Activated CD8-positive, alpha-beta memory T cell treated with anti-CD3 and anti-CD28 coated beads, Interleukin-2, amount 50 U/mL, for 4 hours (primary cell): ENCODE measurements at regions not wholly inside any gene's neighbourhood (a gene's known extent, or its start where the extent isn't known, plus 50 kb on each side); places are given as distances from the start of the nearest gene placed in this dataset.
"Not testable (repeated sequence)": the region's sequence is repeated elsewhere in the genome, so short reads cannot be mapped to it uniquely, and the experiment has no call there.

Experiments
- DNase-seq: peaks from one replicate; pipeline ENCODE4 v3.0.0-alpha.2; 2020

DNA sequence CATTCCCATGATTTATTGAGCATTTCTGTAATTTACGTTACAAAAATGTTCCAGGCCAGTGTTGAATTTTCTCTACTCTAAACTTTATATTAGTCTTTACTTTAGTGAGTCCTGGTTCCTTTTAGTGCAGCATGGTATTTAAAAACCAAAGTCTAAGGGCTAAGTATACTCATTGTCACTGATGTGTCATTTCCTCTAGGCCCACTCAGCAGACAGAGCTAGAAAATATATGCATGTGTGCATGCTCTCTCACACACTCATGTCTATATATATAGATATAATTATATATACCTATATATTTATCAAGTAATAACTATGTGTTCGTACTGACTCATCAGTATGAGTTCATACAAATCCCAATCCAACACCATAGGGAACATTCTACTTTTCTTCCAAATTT is 132.5 kb upstream of the SLC8A1 start:
- DNase-seq, result no peak

DNA sequence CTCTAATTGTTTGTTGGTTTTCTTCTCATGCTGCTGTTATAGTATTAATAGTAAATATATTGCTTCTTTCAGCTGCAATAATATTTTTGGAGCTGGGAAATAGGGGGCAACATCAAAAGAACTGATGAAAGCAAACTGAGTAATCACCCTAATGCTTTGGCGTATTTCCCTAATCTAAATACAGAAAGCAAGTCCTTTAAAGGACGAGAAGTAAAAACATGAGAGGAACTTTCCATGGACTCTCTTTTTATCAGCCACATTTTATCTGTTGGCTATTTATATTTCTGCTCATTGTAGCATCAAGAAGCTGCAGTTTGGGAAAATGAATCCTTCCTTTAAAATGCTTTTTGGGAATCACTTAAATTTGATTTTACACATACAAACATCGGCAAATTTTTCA is 139.9 kb upstream of the SLC8A1 start:
- no peak for DNase-seq

DNA sequence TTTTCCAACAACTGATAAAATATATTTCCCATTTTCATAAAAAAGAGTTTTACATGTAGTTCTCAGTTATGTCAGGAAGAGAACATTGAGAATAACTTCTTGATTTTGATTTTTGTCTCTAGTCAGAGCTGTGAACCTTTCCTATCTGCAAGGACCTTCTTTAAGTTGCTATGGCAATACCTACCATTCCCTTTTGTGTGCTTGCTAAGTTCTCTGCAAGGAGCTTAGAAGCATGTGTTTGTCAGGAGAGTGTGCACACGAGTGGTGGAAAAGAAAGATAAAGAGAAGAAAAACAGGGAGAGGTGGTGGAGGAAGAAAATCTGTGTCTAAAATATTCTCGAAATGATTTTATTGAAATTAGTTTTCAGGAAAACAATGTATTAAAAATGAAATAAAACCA is 140.3 kb upstream of the SLC8A1 start:
- no peak for DNase-seq

DNA sequence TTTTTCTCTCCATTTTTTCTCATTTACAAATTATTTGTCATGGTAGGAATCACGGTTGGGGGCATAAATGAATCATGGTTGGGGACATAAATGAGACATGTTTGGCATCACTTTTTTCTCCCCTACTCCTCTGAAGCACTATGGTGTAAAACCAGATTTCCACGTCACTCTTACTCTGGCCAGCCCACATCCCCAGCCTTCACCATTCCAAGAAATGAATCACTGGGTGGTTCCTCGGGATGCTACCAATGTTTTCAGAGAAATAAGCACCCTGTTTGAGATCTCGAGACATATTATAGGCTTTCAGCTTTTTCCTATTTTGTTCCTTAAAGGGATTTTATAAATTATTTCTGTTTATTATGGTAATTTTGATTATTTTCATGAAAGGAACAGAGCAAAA is 155.0 kb upstream of the SLC8A1 start:
- DNase-seq, result no peak

DNA sequence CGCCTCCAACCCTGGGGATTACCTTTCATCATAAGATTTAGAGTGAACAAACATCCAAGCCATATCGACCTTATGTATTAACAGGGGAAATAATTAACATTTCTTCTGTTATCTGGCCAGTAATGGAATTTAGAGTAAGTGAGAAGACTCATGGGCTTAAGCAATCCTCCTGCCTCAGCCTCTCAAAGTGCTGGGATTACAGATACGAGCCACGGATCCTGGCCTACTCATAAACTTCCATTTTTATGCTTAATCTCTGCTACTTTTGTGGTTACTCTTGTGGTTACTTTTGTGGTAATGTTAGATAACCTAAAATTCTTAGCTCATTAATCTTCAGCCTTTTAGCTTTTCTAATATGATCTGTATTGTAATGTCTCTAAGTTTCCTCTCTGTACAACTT is 159.3 kb upstream of the SLC8A1 start:
- DNase-seq, result no peak

DNA sequence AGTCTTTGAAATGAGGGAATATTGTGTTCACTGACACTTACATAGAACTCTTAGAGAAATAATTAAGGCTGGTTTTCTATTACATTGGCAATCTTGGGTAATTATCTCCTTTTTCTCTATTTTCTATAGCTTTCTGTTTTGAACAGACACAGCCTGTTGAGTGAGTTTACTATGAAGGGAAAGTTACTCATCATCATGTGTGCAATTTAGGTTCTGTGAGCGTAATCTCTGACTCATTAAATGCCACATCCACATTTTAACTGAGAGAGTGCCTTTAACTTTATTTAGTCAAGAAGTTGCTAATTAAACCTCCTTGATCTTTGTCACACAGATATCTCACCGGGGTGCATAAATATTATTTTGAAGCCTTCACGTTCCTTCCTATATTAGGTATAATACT is 174.0 kb upstream of the SLC8A1 start:
- no peak for DNase-seq

DNA sequence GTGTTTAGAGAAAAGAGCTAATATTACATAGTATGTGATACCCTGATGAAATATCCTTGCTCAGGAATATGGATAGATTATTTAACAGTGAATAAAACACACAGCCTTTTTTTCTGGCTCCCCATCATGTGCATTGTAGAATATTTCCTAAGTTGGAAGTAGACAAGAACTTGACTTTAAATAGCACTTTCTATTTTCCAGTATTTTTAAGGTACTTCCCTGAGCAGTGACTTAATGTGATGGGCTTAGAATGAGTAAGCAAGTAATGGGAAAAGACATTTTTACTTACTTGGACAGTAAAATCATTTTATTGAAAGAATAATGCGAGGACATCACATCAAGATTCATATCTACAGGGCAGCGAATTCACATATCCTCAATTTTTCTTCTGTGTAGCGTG is 176.7 kb upstream of the SLC8A1 start:
- DNase-seq, result no peak

DNA sequence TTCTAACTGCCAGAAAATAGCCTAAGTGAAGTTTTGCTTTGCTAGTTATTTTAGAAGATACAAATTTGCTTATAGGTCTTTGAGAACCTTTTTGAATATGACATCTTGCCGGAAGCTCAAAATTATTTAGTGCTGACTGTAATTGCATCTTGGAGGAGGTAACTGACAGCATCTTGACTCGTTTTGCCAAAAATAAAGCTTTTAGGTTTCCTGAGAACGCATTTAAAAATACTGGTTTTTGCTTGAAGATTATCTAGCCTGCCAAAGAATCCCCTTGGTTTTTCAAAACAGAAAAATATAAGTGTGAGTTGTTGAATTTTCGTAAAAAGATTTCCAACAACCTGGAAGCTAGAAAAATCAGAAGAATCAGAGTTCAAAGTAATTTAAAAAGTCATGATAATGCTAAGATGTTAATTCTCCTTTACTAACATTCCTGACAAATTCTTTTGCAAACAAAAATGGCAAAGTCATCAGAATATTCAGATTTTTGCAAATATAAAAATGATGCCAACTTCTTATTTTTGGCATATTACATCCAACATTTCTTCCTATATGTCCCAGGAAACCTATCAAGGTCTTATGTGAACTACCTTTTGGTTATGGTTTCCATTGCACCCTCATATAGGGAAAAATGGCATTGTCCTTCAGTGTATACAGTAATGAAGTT is 178.0 kb upstream of the SLC8A1 start:
- no peak for DNase-seq

DNA sequence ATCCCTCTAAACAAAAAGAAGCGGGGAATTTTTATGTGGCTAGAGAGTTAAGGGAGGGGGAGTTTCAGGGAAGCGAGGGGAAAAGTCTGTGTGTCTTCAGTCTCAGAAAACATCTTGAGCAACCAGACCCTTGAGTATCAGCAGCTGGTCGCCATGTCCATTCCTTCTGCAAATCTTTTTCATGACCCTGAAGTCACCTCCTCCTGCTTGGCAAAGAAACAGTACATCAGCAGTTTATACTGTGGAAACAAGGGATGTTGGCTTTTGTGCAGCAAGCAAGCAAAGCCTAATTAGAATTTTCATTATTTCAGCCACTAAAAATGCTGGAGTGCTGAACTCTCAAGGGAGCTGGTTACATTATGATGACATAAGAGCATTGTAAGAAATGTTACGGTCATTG is 187.4 kb upstream of the SLC8A1 start:
- DNase-seq, result no peak

DNA sequence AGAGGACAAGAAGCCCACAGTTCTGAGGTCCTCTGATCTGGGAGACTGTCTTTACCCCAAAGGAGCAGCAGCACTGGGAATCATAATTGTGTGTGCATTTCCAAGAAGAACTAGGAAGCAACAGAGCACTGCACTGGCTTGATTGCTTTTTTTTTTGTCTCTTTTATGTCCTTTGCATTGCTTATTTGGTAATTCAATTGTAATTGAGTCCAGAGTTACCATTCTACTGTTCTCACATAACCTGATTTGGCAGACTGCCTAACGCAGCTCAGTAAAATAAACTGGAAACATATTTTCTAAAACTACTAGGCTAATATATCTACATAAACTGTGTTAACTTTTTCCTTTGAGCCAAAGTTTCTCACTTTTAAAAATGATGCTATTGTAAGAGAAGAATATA is 190.3 kb upstream of the SLC8A1 start:
- no peak for DNase-seq

DNA sequence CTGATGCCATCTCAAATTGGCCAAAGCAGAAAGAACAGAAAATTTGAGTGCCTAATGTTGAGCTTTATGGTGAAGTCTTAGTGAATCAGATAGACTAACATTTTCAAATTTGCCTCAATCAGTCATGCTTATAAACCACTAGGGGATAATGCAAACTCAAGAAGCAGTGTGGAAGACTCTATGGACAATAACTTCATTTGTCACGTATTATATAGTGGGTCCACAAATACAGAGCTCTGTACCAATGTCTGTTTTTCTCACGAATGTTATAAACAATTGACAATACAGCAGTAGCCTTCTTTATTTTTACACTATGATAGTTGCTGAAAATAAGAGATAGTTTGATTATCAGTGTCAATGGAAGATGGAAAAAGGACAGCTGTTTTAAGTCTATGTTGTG is 190.8 kb upstream of the SLC8A1 start:
- no peak for DNase-seq

DNA sequence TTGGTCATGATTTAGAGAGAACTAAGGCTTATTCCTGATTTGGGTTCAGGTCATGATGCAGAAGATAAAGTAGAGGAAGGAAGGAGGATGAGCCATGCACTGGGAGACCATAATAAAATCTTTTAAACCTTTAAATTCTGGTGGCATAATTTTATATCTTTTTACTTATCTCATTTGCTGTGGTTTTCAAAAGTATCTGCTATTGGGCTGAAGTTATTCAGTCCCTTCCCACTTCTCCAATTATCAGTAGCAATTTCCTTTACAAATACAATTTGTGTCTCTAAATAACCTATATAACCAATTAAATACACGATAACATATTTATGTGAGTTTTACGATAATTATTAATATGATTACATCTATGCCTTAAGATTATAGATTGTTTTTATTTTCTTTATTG is 194.8 kb upstream of the SLC8A1 start:
- no peak for DNase-seq

DNA sequence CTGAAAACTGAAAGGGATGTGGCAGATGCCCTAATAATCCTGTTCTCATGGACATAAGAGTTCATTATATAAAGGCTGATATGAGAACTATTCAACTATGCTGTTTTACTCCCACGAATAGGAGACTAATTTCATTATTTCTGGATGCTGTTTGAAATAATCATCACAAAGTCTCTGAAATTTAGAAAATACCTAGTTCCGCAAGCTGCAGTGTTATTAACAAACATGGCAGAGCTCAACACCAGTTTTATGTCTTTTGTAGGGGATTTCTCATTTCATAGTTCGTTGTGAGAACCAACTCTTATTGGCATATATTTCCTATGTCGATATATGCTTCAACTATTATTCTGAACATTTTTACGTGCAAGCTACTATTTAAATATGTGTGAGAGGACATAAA is 200.3 kb upstream of the SLC8A1 start:
- DNase-seq, result no peak

DNA sequence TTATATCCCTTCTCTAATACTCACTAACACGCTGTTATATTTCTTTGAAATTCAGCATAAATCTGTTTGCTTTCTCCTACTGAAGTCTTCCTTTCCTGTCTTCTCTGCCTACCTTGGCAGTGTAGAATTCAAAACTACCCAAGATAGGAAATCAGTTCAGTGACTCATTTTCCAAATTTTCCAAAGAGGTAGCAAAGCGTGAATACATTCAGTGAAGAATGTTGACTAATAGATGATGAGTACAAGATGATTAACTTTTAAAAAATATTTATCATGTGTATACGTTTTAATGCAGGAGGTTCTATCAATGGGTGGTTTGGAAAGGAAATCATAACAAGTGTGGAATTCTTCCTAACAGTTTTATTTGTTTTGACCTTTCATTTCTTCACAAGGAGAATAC is 201.9 kb upstream of the SLC8A1 start:
- DNase-seq, result no peak

DNA sequence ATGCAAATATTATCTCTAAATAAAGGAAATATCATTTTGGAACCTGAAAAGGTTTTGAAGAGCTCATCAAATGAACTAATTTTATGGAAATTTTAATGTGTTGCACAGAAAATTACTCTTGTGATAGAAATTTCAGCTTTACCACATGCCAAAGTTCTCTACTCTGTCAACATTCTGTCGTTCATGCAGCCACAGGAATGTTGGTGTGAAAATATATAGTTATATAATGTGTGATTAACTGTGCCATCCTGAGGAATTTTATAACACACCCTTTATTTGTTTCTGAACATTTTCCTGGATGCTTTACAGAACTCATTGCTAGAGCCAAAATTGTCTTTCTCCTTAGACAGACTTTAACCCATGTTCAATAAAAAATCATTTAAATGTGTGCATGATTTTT is 202.5 kb upstream of the SLC8A1 start:
- DNase-seq, result no peak

DNA sequence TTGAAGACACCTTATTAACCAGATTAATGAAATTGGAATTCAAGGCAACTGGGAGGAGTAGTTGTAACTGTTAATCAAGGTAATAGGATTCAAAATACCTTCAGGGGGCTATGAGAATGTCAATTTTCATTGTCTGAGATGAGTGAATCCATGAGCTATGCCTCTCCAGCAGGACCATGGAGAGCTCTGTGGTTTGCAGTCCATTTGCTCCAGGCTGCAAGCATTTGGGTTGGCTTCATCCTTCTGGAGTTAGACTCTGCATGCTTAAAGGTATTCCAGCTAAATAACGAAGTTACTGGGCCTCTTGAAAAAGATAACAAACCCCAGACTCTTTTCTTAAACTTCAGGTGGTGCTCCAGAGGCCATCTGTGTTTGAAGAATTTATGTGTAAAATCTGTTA is 207.1 kb upstream of the SLC8A1 start:
- no peak for DNase-seq

DNA sequence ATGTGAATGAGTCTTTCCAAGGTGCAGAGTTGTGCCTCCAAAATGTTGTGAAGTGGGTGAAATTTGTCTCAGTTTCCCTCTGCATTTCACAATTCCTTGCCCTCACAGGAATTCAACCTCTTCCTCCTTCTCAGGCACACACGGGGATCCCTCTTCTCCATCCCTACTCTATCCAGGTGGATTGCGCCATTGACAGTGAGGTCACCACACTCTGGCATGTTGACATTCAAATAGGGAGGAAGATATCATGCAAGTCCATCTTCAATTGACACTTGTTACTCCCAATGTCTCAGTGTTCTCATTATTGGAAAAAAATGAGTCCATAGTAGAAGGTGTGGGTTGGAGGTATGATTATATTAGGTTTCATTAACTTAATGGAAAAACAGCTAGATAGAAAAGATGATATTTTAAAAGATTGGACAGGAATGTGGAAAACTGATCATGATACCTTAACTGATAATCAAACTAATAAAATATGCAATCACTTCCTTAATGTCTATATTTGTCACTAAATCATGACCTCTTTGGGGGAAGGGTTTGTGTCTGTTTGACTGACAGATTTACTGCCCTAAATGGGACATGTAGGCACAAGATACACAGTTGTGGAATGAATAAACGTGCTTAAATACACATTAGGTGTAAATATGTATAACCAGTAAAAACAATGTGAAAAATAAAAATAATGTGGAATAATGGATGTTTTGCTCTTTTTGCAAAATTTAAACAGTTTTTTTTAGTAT is 213.8 kb upstream of the SLC8A1 start:
- no peak for DNase-seq

DNA sequence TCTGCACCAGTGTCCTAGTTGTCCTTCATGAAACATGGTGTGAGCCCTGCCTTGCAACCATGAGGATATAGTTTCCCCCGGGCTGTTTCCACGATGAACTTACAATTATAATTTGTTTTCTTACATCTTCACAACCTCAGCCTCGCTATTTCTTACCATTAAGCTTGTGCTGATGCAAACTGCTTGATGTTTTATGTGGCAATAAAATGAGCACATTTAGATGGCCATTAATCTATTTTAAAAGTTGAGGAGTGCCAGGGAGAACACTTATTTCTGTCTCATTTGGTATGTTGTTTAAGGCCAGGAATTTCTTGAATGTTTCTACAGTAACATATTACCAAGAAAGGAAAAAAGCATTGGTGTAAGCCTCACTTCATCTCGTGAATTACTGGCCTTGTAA is 214.5 kb upstream of the SLC8A1 start:
- no peak for DNase-seq

DNA sequence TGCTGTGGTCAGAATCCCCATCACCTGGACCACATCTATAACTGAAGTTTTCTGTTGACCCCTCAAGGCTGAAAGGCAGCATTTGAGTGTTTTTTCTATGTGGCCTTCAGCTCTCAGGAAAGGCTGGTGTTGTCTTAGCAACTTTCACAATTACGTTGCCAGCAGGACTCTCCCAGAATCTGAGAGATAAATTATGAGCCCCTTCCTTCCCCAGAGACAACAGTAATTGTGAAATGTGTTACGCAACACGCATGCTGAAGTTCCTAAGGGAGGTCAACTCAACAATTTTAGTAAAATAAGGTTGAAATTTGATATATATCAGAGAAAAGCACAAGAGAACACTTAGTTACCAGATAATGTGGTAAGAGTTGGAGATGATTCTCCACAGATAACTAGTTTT is 216.5 kb upstream of the SLC8A1 start:
- no peak for DNase-seq

DNA sequence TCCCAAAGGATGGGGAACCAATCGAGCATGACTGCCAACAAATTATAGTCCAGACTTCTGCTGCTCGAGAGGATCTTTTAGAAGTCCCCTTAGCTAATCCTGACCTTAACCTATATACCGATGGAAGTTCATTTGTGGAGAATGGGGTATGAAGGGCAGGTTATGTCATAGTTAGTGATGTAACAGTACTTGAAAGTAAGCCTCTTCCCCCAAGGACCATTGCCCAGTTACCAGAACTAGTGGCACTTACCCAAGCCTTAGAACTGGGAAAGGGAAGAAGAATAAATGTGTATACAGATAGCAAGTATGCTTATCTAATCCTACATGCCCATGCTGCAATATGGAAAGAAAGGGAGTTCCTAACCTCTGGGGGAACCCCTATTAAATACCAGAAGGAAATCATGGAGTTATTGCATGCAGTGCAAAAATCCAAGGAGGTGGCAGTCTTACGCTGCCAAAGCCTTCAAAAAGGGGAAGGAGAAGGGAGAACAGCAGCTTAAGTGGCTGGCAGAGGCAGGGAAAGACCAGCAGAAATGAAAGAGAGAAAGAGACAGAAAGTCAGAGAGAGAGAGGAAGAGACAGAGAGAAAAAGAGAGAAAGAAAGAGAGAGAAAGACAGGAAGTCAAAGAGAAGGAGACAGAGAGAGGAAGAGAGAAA is 224.4 kb upstream of the SLC8A1 start:
- not testable (repeated sequence) for DNase-seq

DNA sequence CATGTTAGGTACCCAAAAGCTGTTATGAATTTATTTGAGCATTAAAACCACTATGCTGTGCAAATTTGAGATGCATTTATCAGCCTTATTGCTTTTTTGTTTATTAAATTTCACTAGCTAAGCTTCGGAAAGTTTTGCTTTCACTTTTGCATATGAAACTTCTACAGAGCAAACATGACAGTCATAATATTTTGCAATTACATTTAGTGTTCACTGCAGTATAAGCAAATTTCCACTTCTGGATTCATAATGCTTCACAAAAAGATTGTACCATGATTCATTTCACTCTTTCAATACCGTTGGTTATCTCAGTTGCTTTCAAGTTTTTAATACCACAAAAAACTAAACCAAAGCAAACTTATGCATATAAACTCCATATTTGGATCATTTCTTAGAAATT is 228.7 kb upstream of the SLC8A1 start:
- DNase-seq, result no peak

DNA sequence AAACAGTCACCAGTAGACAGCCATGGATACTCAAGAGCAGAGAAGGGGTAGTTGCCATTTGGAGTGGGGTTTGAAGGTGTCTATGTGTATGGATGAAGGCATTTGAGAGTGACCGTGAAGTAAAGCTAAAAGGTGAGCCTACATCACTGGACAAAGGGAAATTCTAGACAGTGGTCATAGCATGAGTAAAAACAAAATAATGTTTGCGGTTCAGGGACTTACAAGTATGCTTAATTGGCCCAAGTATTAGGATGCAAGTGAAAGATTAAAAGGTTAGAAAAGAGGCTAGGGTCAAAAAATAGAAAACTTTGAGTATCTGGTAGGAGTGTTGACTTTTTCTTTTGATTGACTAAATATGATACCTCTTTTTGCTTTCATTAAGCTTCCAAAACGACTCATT is 238.1 kb upstream of the SLC8A1 start:
- DNase-seq, result no peak

DNA sequence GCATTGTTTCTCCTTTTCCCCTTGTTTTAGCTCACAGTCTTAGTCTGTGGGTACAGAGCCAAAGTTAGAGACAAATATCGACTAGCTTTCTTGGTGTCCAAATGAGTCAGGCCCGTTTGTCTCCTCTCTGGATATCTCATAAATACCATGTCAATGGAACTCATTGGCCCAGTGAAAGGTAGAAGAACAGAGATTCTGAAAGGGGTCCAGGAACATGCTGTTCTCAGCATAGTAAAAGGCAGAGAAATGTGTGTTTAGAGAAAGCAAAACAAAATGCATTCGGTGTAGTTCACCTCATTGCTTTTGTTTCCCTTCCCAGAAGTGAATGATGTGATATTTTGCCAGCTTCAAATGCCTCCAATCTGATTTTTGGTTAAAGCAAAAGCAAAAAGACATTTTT is 238.6 kb upstream of the SLC8A1 start:
- DNase-seq, result no peak

DNA sequence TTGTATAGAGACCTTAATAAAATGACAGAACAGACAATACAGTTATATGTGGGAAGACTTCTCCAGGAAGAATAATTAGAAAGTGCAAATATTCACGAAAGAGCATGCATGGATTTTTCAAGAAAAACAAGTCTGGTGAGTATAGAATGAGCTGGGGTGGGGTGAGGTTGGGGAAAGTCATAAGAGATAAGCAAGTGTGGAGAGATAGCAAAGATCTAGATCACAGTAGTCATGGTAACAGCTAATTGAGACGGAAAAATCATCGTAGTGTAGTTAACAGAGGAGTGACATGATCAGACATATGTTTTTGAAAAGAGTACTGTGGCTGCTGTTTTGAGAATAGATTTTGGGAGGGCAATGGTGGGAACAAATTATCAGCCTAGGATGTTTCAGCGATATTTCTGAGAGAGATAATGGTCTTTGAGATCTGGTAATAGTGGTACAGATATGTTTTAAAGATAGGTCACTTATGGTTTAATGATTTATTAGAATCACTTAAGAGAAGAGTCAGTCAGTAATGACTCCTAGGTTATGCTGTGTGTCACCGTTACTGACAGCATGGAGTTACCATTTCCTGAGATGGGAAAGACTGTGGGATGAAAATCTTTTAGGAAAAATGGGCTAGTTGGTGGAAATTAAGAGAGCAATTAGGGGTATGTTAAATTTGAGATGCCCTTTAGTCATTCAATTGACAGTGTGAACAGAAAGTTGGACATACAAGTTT is 248.5 kb upstream of the SLC8A1 start:
- DNase-seq, result no peak
